ENCODE measurements at regions not wholly inside any gene's neighbourhood (a gene's known extent, or its start where the extent isn't known, plus 50 kb on each side); places are given as distances from the start of the nearest gene placed in this dataset.

- no peak overlapping the region for H2BK5ac ChIP-seq (ENCODE audit: low read depth, low read length)
- H3K4me2 ChIP-seq (ENCODE audit: insufficient read depth in 1 of 2, low read depth in 2 of 2, low read length in 2 of 2), result no peak overlapping the region
- H2BK120ac ChIP-seq (replicated peaks; ENCODE audit: low read depth, low read length), result no peak overlapping the region
- H3K9ac ChIP-seq (replicated peaks in 1 of 4; ENCODE audit: extremely low read depth in 1 of 4, low read depth in 3 of 4, low read length in 3 of 4), result no peak overlapping the region
- FAIRE-seq (no peak), DNase-seq (ENCODE audit: low read depth in 1 of 2, low spot score in 2 of 2) (no peak)
- H3K27me3 ChIP-seq (replicated peaks in 1 of 4; ENCODE audit: control insufficient read depth in 3 of 4, extremely low read depth in 1 of 4, insufficient read depth in 3 of 4, low read length in 3 of 4), result no peaks in the 10 kb centered on the region
- no peaks in the 10 kb centered on the region for H3K4me1 ChIP-seq (replicated peaks in 1 of 4; ENCODE audit: control insufficient read depth in 3 of 4, insufficient read depth in 4 of 4, low read length in 3 of 4)
- no peak overlapping the region for H2BK15ac ChIP-seq (ENCODE audit: low read length)
- H3K56ac ChIP-seq (replicated peaks; ENCODE audit: insufficient read length, low read depth, low read length), result no peak overlapping the region
- no peak overlapping the region for H3K14ac ChIP-seq (ENCODE audit: insufficient read length)
- no peaks in the 10 kb centered on the region for H3K79me1 ChIP-seq (ENCODE audit: low read depth, low read length)
- no peaks in the 10 kb centered on the region for H3K36me3 ChIP-seq (ENCODE audit: control insufficient read depth in 2 of 4, insufficient read depth in 4 of 4, low read length in 3 of 4)
- TF ChIP-seq EGR1 (IDR thresholded peaks at IDR 0.05; ENCODE audit: borderline replicate concordance, low read depth, low read length) (no peak), RBBP5 (IDR thresholded peaks at IDR 0.05; ENCODE audit: borderline replicate concordance, low read depth, low read length) (no peak), SP1 (IDR thresholded peaks at IDR 0.05; ENCODE audit: low read depth, low read length) (no peak), CEBPB (IDR thresholded peaks at IDR 0.05; ENCODE audit: low read depth, low read length) (peak; percentile 39; the same call in 1 of the 2 replicates)
- CTCF ChIA-PET (ENCODE audit: partially characterized antibody), result interaction anchor here (1.0 kb wide), 1 partner anchor 16 kb away, joined by 6 read pairs; no protein-coding TSS in a partner anchor
- no peak overlapping the region for H3K4ac ChIP-seq (replicated peaks; ENCODE audit: insufficient read length, low read depth, low read length)
- POLR2A ChIA-PET (ENCODE audit: partially characterized antibody), result no interaction called here
- no peak overlapping the region for H3K23ac ChIP-seq (ENCODE audit: insufficient read length)
- 96% methylated on average over 1 of the region's 1 CpG; no CpG with 5 or more reads in 1 of the 2 experiments for WGBS, 2 experiments (ENCODE audit: extremely low coverage in 1 of 2, insufficient coverage in 1 of 2, insufficient read length in 1 of 2, insufficient replicate concordance in 2 of 2, low coverage in 1 of 2, low lambda C conversion rate in 2 of 2, missing lambda C conversion rate in 1 of 2)
- H2BK20ac ChIP-seq (ENCODE audit: low read length), result no peak overlapping the region
- no peak overlapping the region for H2BK12ac ChIP-seq (ENCODE audit: low read depth, low read length)
- H4K8ac ChIP-seq (ENCODE audit: extremely low read depth, insufficient read depth, low read length), result no peak overlapping the region
- no peaks in the 10 kb centered on the region for H3K23me2 ChIP-seq (ENCODE audit: low read depth, low read length)
- H2AK5ac ChIP-seq (ENCODE audit: low read depth, low read length), result no peak overlapping the region
- H2AFZ ChIP-seq (ENCODE audit: low read length), result no peak overlapping the region; the same call in 1 of the 2 replicates
- H3K18ac ChIP-seq (ENCODE audit: extremely low read depth, low read length), result no peak overlapping the region
- no peaks in the 10 kb centered on the region for H3K79me2 ChIP-seq (ENCODE audit: control insufficient read depth in 1 of 2, insufficient read depth in 2 of 2, low read length in 2 of 2)
- no peaks in the 10 kb centered on the region for H4K20me1 ChIP-seq (replicated peaks in 1 of 2; ENCODE audit: control insufficient read depth in 1 of 2, insufficient read depth in 2 of 2, low read length in 2 of 2)
- H3K9me3 ChIP-seq (ENCODE audit: insufficient read depth in 2 of 2, low read depth in 1 of 2, low read length in 1 of 2), result no peaks in the 10 kb centered on the region
- H4K5ac ChIP-seq (ENCODE audit: insufficient read length, low read depth, low read length), result no peak overlapping the region
- no peak overlapping the region for H3K4me3 ChIP-seq (ENCODE audit: extremely low read depth in 1 of 4, insufficient read depth in 2 of 4, low read depth in 3 of 4, low read length in 4 of 4)
- H4K91ac ChIP-seq (replicated peaks; ENCODE audit: insufficient read length, low read length), result no peak overlapping the region
- H3K27ac ChIP-seq (ENCODE audit: low read depth, low read length), result no peak overlapping the region
Measured at GRCh38 chr6:84362193-84362821, 134.9 kb upstream of the CEP162 start.

Measured in H1 (cell line).